ENCODE measurements at regions not wholly inside any gene's neighbourhood (a gene's known extent, or its start where the extent isn't known, plus 50 kb on each side); places are given as distances from the start of the nearest gene placed in this dataset.

DNA sequence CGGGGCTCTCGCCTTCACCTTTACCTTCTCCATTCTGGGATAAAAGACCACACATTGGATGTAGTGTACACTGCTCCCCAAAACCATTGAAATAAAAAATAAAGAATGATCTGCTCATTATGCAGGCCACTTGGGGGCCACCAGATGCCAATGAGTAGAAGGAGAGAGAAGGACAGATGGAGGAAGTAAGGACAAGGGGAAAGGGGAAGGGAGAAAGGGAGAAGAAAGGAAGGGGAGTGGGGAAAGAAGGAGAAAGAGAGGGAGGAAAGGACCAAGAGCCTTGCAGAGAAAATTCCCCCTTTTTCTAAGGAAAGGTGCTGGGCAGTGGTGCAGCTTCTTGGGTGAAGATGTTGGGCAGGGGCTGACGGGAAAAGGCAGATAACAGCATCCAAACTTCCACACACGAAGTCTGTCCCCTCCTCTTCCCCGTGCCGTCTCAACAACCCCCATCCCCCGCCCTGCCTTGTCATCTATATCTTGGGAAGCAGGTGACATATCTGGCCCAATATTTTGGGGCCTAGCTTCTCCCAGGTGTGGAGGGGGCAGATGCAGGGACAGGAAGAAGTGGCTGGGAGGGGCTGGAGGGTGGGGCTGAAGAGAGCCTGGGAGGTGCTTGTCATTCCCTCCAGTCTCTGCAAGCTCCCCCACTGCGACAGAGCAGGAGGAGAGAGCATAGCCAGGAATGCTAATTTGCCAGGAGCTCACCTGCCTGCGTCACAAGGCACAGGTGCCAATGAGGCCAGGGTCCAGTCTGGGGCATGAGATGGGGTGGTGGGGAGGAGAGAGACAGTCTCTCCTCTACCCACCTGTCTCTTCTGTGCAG, 107.5 kb downstream of the SINHCAF start (continued):
- TF ChIP-seq, protein P1, sequence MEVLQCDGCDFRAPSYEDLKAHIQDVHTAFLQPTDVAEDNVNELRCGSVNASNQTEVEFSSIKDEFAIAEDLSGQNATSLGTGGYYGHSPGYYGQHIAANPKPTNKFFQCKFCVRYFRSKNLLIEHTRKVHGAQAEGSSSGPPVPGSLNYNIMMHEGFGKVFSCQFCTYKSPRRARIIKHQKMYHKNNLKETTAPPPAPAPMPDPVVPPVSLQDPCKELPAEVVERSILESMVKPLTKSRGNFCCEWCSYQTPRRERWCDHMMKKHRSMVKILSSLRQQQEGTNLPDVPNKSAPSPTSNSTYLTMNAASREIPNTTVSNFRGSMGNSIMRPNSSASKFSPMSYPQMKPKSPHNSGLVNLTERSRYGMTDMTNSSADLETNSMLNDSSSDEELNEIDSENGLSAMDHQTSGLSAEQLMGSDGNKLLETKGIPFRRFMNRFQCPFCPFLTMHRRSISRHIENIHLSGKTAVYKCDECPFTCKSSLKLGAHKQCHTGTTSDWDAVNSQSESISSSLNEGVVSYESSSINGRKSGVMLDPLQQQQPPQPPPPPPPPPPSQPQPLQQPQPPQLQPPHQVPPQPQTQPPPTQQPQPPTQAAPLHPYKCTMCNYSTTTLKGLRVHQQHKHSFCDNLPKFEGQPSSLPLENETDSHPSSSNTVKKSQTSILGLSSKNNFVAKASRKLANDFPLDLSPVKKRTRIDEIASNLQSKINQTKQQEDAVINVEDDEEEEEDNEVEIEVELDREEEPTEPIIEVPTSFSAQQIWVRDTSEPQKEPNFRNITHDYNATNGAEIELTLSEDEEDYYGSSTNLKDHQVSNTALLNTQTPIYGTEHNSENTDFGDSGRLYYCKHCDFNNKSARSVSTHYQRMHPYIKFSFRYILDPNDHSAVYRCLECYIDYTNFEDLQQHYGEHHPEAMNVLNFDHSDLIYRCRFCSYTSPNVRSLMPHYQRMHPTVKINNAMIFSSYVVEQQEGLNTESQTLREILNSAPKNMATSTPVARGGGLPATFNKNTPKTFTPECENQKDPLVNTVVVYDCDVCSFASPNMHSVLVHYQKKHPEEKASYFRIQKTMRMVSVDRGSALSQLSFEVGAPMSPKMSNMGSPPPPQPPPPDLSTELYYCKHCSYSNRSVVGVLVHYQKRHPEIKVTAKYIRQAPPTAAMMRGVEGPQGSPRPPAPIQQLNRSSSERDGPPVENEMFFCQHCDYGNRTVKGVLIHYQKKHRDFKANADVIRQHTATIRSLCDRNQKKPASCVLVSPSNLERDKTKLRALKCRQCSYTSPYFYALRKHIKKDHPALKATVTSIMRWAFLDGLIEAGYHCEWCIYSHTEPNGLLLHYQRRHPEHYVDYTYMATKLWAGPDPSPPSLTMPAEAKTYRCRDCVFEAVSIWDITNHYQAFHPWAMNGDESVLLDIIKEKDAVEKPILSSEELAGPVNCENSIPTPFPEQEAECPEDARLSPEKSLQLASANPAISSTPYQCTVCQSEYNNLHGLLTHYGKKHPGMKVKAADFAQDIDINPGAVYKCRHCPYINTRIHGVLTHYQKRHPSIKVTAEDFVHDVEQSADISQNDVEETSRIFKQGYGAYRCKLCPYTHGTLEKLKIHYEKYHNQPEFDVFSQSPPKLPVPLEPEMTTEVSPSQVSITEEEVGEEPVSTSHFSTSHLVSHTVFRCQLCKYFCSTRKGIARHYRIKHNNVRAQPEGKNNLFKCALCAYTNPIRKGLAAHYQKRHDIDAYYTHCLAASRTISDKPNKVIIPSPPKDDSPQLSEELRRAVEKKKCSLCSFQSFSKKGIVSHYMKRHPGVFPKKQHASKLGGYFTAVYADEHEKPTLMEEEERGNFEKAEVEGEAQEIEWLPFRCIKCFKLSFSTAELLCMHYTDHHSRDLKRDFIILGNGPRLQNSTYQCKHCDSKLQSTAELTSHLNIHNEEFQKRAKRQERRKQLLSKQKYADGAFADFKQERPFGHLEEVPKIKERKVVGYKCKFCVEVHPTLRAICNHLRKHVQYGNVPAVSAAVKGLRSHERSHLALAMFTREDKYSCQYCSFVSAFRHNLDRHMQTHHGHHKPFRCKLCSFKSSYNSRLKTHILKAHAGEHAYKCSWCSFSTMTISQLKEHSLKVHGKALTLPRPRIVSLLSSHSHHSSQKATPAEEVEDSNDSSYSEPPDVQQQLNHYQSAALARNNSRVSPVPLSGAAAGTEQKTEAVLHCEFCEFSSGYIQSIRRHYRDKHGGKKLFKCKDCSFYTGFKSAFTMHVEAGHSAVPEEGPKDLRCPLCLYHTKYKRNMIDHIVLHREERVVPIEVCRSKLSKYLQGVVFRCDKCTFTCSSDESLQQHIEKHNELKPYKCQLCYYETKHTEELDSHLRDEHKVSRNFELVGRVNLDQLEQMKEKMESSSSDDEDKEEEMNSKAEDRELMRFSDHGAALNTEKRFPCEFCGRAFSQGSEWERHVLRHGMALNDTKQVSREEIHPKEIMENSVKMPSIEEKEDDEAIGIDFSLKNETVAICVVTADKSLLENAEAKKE (CRISPR knock-in tag; IDR thresholded peaks at IDR 0.05) = no peak

- H2AFZ ChIP-seq = no peak overlapping the region
- ATAC-seq (no peak), DNase-seq (ENCODE audit: low spot score) (no peak)
- Mint-ChIP-seq H3K36me3 (ENCODE audit: low read depth) (no peaks in the 10 kb centered on the region; the same call in 2 of the 3 replicates), H3K27ac (no peak overlapping the region), H3K9me3 (peaks cover 3% of the 10 kb centered on the region; the same call in 2 of the 3 replicates), H3K27me3 (ENCODE audit: insufficient read depth, low read depth, poor library complexity) (peaks cover 10% of the 10 kb centered on the region), H3K4me1 (peaks cover 42% of the 10 kb centered on the region), H3K4me3 (no peak overlapping the region)
- H3K4me1 ChIP-seq (ENCODE audit: insufficient read depth) = peaks cover 18% of the 10 kb centered on the region
- no peak overlapping the region for H3K4me2 ChIP-seq
- H3K36me3 ChIP-seq (ENCODE audit: insufficient read depth) = no peaks in the 10 kb centered on the region
- no peaks in the 10 kb centered on the region for H3K27me3 ChIP-seq (ENCODE audit: insufficient read depth)
- no peaks in the 10 kb centered on the region for H3K79me2 ChIP-seq (replicated peaks; ENCODE audit: insufficient read depth)
- H3F3A ChIP-seq (replicated peaks; ENCODE audit: low read depth) = no peaks in the 10 kb centered on the region
- H4K20me1 ChIP-seq (replicated peaks; ENCODE audit: insufficient read depth) = no peaks in the 10 kb centered on the region
- no peak overlapping the region for H3K27ac ChIP-seq (ENCODE audit: low read depth)
- no peak overlapping the region for H3K4me3 ChIP-seq
- peaks cover 11% of the 10 kb centered on the region; the same call in 1 of the 2 replicates for H3K9me2 ChIP-seq (ENCODE audit: insufficient read depth)
- TF ChIP-seq NANOG (IDR thresholded peaks at IDR 0.05; ENCODE audit: borderline replicate concordance) (no peak), ZNF331 (CRISPR knock-in tag; IDR thresholded peaks at IDR 0.05; ENCODE audit: low read depth) (no peak), EZH2 (IDR thresholded peaks at IDR 0.05; ENCODE audit: low read depth, unreplicated experiment) (no peak), CREB1 (CRISPR knock-in tag; IDR thresholded peaks at IDR 0.05; ENCODE audit: low read depth) (no peak)
- TF ChIP-seq, protein P2, sequence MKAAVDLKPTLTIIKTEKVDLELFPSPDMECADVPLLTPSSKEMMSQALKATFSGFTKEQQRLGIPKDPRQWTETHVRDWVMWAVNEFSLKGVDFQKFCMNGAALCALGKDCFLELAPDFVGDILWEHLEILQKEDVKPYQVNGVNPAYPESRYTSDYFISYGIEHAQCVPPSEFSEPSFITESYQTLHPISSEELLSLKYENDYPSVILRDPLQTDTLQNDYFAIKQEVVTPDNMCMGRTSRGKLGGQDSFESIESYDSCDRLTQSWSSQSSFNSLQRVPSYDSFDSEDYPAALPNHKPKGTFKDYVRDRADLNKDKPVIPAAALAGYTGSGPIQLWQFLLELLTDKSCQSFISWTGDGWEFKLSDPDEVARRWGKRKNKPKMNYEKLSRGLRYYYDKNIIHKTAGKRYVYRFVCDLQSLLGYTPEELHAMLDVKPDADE (IDR thresholded peaks at IDR 0.05) = no peak
- TF ChIP-seq, protein P1 (CRISPR knock-in tag; IDR thresholded peaks at IDR 0.05) = no peak
Measured at GRCh38 chr12:31219521-31219920, 106.4 kb downstream of the SINHCAF start.

Data from GM23338 (cell line).